ENCODE measurements at regions not wholly inside any gene's neighbourhood (a gene's known extent, or its start where the extent isn't known, plus 50 kb on each side); places are given as distances from the start of the nearest gene placed in this dataset.

DNA sequence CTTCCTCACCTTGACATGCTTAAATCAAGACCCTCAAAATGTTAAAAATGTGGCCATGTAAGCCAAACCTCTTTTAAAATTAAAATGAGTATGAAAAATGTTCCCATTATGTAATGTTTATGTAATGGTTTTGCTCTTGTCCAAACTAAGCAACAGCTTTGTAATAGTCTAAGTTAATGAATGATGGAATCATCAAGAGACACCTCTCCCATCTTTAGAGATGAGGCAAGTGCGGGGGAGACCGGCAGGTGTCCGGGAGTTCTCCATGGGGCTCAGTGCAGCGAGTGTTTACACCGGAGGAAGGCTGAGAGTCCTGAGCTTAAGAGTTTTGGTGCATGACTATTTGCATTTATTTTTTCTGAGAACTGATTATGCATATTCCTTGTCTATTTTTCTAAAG lies 384.9 kb upstream of the RNF32 start:
- DNase-seq (ENCODE audit: low spot score in 2 of 2): no peak
- in situ Hi-C loops (cut with MboI; ENCODE audit: low sequenced_read_pairs): no loop called here
- Histone ChIP-seq H3K4me3 (no peak overlapping the region), H3K9me3 (no peaks in the 10 kb centered on the region), H3K4me1 (no peaks in the 10 kb centered on the region), H3K36me3 (replicated peaks) (no peaks in the 10 kb centered on the region), H3K27me3 (ENCODE audit: low read depth) (no peaks in the 10 kb centered on the region)

DNA sequence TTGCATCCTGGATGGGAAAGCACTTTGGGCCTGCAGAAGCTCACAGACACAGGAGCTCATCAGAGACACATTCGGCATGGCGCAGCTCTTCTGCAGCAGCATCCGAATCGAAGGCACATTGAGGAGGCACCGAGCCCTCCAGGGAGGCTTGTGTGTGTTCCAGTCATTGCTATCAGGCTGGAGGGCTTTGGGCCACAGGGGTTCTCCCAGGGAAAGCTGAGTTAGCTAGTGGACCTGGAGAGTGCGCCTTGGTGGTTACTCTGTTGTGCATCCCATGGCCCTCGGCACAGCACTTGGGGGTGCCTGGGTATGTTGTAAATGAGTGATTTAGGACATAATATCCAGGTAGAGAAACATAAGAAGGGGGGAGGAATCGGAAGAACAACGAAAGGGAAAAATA lies 388.7 kb upstream of the RNF32 start:
- Histone ChIP-seq H3K27me3 (ENCODE audit: low read depth) (no peaks in the 10 kb centered on the region), H3K9me3 (no peaks in the 10 kb centered on the region), H3K36me3 (replicated peaks) (no peaks in the 10 kb centered on the region), H3K4me3 (no peak overlapping the region), H3K4me1 (no peaks in the 10 kb centered on the region)
- in situ Hi-C loops (cut with MboI; ENCODE audit: low sequenced_read_pairs): no loop called here
- DNase-seq (ENCODE audit: low spot score in 2 of 2): no peak

DNA sequence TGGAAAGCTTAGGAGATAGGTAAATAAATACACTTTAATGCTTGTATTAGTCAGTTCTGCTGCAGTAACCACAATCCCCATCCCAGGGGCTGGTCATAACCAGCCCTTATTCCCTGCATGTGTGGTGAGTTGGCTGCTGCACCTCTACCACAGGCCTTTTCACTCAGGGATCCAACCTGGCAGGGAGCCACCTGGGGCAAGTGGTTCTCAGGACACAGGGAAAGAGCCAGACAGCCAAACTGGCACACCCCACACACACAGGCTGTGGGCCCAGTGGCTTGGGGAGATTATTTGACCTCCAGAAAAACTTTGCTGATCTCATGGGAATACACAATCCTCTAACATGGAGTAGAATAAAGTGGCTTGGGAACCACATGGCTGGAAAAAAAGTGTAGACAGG lies 400.0 kb upstream of the RNF32 start:
- Histone ChIP-seq H3K36me3 (replicated peaks) (no peaks in the 10 kb centered on the region), H3K4me1 (no peaks in the 10 kb centered on the region), H3K9me3 (no peaks in the 10 kb centered on the region), H3K4me3 (no peak overlapping the region), H3K27me3 (ENCODE audit: low read depth) (no peaks in the 10 kb centered on the region)
- in situ Hi-C loops (cut with MboI; ENCODE audit: low sequenced_read_pairs): no loop called here
- no peak for DNase-seq (ENCODE audit: low spot score in 2 of 2)

DNA sequence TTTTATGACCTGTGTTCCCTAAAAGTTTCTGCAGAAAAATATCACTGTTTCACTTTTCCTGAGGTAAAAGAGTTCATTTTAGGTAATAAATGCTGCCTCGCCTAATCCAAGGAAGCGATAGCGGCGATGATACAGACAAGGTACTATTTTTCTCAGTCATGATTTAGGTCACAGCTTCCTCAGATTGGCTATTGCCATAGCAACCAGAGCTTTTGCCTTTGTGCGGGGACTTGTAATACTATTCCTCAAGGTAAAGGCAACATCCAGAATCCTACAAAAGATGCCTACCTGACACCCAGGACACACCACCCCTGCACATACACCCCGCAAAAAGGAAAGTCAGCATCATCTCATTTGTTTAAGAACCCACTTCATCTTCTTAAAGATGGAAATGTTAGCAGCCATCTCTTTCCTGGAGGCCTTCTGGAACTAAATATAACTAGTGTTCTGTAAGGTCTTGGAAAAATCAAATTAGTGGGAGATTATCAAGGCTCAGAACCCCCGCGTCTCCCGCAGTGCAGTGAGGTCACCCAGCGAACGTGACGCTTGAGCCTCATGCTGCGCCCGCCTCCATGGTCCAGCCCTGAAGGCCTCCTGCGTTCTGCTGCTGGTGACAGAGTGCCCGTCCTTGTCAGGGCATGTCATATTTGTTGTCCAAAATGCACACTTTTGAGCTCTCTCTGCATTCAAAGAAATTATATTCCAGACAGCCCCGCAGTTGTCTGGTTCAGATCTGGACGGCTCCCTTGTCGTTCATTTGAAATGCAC lies 402.0 kb upstream of the RNF32 start:
- H3K4me3 ChIP-seq: no peak overlapping the region
- H3K4me1 ChIP-seq: no peaks in the 10 kb centered on the region
- no peaks in the 10 kb centered on the region for H3K9me3 ChIP-seq
- in situ Hi-C loops (cut with MboI; ENCODE audit: low sequenced_read_pairs): no loop called here
- no peak for DNase-seq (ENCODE audit: low spot score in 2 of 2)
- no peaks in the 10 kb centered on the region for H3K36me3 ChIP-seq (replicated peaks)
- H3K27me3 ChIP-seq (ENCODE audit: low read depth): no peaks in the 10 kb centered on the region

DNA sequence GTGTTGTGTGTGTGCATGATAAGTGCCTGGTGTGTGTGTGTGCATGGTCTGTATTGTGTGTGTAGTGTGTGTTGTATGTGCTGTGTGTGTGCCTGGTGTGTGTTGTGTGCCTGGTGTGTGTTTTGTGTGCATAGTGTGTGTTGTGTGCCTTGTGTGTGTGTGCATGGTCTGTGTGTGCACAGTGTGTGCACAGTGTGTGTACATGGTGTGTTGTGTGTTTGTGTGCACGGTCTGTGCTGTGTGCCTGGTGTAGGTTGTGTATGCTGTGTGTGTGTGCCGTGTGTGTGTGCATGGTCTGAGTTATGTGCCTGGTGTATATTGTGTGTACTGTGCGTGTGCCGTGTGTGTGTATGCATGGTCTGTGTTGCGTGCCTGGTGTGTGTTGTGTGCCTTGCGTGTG lies 403.0 kb upstream of the RNF32 start:
- in situ Hi-C loops (cut with MboI; ENCODE audit: low sequenced_read_pairs): no loop called here
- no peaks in the 10 kb centered on the region for H3K27me3 ChIP-seq (ENCODE audit: low read depth)

DNA sequence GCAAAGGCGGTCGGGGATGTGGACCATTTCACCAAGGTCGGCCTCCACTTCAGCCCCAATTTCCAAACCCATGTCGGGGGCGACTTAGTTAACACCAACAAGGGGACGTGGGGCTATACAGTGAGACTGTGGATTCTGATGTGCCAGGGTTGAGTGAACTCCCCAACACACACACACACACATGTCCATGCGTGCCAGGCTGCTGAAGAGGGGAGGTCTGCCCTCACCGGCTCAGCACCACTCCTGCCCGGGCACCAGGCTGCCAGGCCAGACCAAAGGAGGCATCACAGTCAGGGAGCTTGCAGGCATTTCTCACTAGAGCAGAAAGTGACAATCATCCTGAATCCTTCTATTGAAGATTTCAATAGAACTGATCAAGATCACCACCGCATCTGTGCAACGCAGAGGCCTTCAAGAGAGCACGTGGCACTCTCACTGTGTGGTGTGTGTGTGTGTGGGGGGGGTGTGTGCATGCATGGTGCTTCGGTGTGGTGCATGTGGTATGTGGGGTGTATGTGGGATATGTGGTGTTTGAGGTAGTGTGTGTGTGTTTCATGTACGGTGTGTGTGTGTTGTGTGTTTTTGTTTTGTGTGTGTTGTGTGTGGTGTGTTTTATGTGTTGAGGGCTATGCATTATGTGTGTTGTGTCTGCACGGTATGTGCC lies 403.5 kb upstream of the RNF32 start:
- Histone ChIP-seq H3K27me3 (ENCODE audit: low read depth) (no peaks in the 10 kb centered on the region), H3K4me1 (no peaks in the 10 kb centered on the region), H3K9me3 (no peaks in the 10 kb centered on the region), H3K4me3 (no peak overlapping the region), H3K36me3 (replicated peaks) (no peaks in the 10 kb centered on the region)
- no peak for DNase-seq (ENCODE audit: low spot score in 2 of 2)
- in situ Hi-C loops (cut with MboI; ENCODE audit: low sequenced_read_pairs): no loop called here

More for the DNA sequence above, 403.0 kb upstream of the RNF32 start:
- DNase-seq (ENCODE audit: low spot score in 2 of 2): no peak
- no peaks in the 10 kb centered on the region for H3K4me1 ChIP-seq
- H3K36me3 ChIP-seq (replicated peaks): no peaks in the 10 kb centered on the region
- H3K4me3 ChIP-seq: no peak overlapping the region
- no peaks in the 10 kb centered on the region for H3K9me3 ChIP-seq

DNA sequence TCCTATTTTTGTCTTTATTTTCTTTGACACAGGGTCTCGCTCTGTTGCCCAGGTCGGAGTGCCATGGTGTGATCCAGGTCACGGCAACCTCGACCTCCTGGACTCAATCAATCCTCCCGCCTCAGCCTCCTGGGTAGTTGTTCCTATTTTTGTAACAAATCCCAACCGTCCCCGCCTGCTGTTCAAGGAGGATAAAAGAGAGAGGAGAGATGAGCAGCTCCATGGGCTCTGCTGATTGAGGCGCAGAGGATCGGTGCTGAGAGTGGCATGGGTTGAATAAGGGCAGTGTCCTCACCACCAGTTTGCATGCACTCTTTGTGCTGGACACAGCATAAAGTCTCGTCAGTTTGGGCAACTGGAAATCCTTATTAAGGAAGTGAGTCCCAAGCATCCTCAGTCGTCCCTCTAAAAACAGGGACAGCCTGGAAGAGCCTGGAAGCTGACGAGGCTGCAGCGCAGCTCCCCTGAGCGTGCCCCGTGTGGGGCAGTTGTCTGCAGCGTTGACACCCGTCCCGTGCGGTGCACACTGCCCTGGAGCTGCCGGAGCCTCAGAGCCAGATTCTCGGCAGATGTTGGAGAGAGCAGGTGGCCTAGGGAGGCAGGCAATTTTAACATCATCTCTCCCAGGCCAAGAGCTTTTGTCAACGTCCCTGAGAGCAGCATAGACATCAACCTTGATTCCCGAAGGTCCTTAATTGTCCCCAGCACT lies 404.2 kb upstream of the RNF32 start:
- Histone ChIP-seq H3K27me3 (ENCODE audit: low read depth) (no peaks in the 10 kb centered on the region), H3K9me3 (no peaks in the 10 kb centered on the region), H3K4me3 (no peak overlapping the region), H3K36me3 (replicated peaks) (no peaks in the 10 kb centered on the region), H3K4me1 (no peaks in the 10 kb centered on the region)
- in situ Hi-C loops (cut with MboI; ENCODE audit: low sequenced_read_pairs): no loop called here
- no peak for DNase-seq (ENCODE audit: low spot score in 2 of 2)

DNA sequence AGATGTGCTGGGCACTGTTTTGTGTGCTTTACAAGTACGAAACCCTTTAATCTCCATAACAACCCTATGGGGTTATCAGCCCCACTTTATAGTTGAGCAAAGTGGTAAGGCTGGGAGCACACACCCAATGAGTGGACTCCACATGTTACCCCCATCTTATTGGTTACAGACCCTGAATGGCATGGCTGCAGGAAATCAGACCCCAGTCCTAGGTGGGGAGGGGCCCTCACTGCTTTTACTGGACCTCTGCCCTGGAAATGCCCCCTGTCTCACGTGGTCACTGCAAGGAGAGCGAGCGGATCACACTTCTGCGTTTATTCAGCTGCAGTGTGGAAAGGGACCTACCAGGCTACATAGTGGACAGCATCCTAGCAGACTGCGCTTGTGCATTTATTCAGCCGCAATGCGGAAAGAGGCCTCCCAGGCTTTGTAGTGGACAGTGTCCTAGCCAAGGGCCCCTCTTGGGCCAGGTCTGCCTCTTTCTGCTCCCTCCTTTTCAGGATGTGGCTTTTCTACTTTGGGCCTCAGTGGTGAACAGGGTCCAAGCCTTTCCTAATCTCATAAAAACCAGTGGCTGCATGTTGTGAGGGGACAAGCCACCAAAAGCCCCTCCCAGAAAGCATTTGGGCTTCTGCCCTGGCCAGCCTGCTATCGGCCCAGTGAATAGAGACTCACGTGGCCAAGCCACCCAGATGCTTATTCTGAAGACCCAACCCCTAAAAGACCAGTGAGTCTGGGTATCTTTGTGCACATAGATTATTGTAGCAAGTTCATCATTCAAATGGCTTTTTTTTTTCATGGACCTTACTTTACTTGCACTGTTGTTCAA lies 405.7 kb upstream of the RNF32 start:
- no peak for DNase-seq (ENCODE audit: low spot score in 2 of 2)
- in situ Hi-C loops (cut with MboI; ENCODE audit: low sequenced_read_pairs): no loop called here
- Histone ChIP-seq H3K27me3 (ENCODE audit: low read depth) (no peaks in the 10 kb centered on the region), H3K4me3 (no peak overlapping the region), H3K4me1 (no peaks in the 10 kb centered on the region), H3K36me3 (replicated peaks) (no peaks in the 10 kb centered on the region), H3K9me3 (no peaks in the 10 kb centered on the region)

DNA sequence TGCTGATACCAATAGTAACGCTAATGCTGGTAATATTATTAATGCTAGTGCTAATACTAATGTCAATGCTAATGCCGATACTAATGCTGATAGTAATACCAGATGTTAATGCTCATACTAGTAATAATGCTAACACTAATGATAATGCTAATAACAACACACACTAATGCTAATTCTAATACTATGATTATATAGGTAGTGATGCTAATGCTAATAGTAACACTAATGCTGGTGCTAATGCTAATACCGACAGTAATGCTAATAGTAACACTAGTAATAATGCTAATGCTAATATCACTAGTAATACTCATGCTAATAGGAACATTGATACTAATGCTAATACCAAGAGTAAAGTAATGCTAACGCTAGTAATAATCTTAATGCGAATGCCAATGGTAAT lies 406.4 kb upstream of the RNF32 start:
- Histone ChIP-seq H3K9me3 (no peaks in the 10 kb centered on the region), H3K4me3 (no peak overlapping the region), H3K27me3 (ENCODE audit: low read depth) (no peaks in the 10 kb centered on the region), H3K36me3 (replicated peaks) (no peaks in the 10 kb centered on the region), H3K4me1 (no peaks in the 10 kb centered on the region)
- in situ Hi-C loops (cut with MboI; ENCODE audit: low sequenced_read_pairs): no loop called here
- DNase-seq (ENCODE audit: low spot score in 2 of 2): no peak

DNA sequence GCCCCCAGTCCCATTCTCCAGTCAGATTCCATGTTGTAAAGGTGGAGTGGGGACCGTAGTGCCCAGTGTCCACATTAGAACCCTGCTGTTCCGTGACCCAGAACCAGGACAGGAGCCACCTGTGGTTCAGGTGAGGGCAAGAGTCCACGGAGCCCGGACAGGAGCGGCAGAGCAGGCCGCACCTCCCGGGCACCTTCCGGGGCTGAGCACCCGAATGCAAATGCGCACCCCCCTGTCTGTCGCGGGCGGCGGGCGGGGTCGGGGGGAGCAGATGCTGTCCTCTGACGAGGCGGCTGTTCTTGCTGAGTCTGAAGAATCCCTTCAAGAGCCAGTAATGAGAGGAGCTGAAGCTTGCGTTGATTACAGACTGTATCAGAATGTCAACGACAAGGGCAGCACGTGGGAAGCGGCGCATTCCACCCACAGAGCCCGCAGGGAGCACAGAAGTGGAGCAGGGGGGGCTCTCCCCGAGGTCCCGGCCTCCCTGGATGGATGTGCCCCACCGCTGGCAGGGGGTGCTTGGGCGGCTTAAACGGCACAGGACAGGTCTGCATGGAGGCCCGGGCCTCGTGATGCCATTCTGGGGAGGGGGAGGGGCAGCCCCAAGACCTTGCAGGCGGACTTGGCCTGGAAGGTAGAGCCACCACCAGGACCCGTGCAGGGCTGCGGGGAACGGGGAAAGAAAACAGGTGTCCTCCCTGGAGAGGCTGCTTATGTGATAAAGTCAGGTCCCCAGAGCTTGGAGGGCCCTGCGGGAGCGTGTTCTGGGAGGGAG lies 407.5 kb upstream of the RNF32 start:
- H3K27me3 ChIP-seq (ENCODE audit: low read depth): no peaks in the 10 kb centered on the region
- H3K36me3 ChIP-seq (replicated peaks): no peaks in the 10 kb centered on the region
- no peak overlapping the region for H3K4me3 ChIP-seq
- H3K4me1 ChIP-seq: no peaks in the 10 kb centered on the region
- H3K9me3 ChIP-seq: no peaks in the 10 kb centered on the region
- in situ Hi-C loops (cut with MboI; ENCODE audit: low sequenced_read_pairs): no loop called here
- no peak for DNase-seq (ENCODE audit: low spot score in 2 of 2)

DNA sequence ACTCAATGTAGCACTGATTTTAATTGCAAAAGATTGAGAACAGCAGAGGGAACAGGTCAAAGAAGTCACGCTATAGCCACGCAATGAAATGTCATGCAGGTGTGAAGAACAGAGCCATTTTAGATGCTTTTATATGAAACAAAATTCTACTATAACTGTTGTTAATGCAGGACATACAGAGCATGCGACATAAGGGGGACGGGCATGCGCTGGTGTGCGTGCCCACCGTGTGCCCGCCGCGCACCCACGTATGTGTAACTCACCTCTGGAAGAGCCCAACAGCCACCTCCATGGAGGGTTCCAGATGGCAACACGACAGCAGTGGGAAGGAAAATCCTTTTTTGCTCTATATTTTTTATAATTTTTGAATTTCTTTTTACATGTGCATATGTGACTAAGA lies 410.0 kb upstream of the RNF32 start:
- in situ Hi-C loops (cut with MboI; ENCODE audit: low sequenced_read_pairs): no loop called here
- DNase-seq (ENCODE audit: low spot score in 2 of 2): no peak

DNA sequence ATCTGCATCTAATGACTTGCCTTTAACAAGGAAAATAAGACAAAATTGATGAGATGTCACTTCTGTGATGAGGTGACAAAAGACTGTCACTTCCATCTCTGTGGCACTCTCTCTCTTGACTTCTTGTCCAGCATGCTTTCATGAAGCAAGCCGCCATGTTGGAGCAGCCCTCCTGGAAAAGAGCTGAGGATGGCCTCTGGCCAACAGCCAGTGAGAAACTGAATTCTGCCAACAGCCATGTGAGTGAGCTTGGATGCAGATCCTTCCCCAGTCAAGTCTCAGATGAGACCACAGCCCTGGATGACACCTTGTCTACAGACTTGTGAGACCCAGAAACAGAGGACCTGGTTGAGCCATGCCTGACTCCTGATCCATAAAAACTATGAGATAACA lies 412.6 kb upstream of the SHH start:
- in situ Hi-C loops (cut with MboI; ENCODE audit: low sequenced_read_pairs): no loop called here
- Histone ChIP-seq H3K4me3 (no peak overlapping the region), H3K4me1 (no peaks in the 10 kb centered on the region), H3K9me3 (no peaks in the 10 kb centered on the region), H3K36me3 (replicated peaks) (no peaks in the 10 kb centered on the region), H3K27me3 (ENCODE audit: low read depth) (no peaks in the 10 kb centered on the region)
- no peak for DNase-seq (ENCODE audit: low spot score in 2 of 2)

More for the DNA sequence above, 410.0 kb upstream of the RNF32 start:
- H3K4me3 ChIP-seq: no peak overlapping the region
- H3K4me1 ChIP-seq: no peaks in the 10 kb centered on the region
- no peaks in the 10 kb centered on the region for H3K9me3 ChIP-seq
- H3K27me3 ChIP-seq (ENCODE audit: low read depth): no peaks in the 10 kb centered on the region
- H3K36me3 ChIP-seq (replicated peaks): no peaks in the 10 kb centered on the region

Measured in HAP-1 (cell line).